Panc1 (cell line): ENCODE measurements at regions not wholly inside any gene's neighbourhood (a gene's known extent, or its start where the extent isn't known, plus 50 kb on each side); places are given as distances from the start of the nearest gene placed in this dataset.

Experiments used
- POLR2AphosphoS5 ChIP-seq: IDR thresholded peaks from 2 replicates; pipeline ENCODE4 v1.6.1; 2012; ENCODE audit warnings: mild to moderate bottlenecking, low read depth, low read length, moderate library complexity
- SIN3A ChIP-seq: IDR thresholded peaks from 2 replicates; pipeline ENCODE4 v1.6.1; 2012; ENCODE audit warnings: low read depth, mild to moderate bottlenecking, low read length, moderate library complexity, borderline replicate concordance; ENCODE audit not compliant: insufficient read depth
- TCF7L2 ChIP-seq: IDR thresholded peaks from 2 replicates; pipeline ENCODE4 v1.6.1; 2011; ENCODE audit warnings: mild to moderate bottlenecking, low read depth, low read length, inconsistent platforms
- TF ChIP-seq, protein P1 (sequence below), 2 experiments: IDR thresholded peaks; 2 replicates each; pipeline ENCODE4 v1.6.1; 2011 to 2012; ENCODE audit warnings: low read depth in 2 of 2, control low read depth in 1 of 2, low read length in 1 of 2, mild to moderate bottlenecking in 1 of 2, moderate library complexity in 1 of 2; ENCODE audit not compliant: insufficient read depth in 1 of 2
- TF ChIP-seq, protein P2 (sequence below): fragments of 450-650 bp; IDR thresholded peaks from 2 replicates; pipeline ENCODE4 v1.5.1; 2017; ENCODE audit warnings: mild to moderate bottlenecking

DNA sequence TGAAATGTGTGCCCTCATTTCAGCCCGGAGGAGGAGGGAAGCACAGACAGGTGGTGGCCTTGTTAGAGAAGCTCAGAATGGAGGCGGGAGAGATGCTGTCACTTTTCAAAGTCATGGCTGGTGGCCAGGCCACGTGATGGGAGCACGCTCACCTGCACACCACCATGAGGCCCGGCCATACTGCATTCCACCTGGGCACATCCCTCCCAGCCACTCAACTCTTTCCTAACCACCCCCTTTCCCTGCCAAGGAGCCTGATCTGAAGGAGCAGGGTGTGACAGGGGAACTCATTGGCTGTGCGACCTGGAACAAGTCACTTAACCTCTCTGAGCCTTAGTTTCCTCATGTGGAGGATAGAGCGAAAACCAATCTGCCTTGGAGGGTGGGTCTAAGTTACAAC lies 364.5 kb downstream of the CTTN start:
- TF ChIP-seq, protein P1, sequence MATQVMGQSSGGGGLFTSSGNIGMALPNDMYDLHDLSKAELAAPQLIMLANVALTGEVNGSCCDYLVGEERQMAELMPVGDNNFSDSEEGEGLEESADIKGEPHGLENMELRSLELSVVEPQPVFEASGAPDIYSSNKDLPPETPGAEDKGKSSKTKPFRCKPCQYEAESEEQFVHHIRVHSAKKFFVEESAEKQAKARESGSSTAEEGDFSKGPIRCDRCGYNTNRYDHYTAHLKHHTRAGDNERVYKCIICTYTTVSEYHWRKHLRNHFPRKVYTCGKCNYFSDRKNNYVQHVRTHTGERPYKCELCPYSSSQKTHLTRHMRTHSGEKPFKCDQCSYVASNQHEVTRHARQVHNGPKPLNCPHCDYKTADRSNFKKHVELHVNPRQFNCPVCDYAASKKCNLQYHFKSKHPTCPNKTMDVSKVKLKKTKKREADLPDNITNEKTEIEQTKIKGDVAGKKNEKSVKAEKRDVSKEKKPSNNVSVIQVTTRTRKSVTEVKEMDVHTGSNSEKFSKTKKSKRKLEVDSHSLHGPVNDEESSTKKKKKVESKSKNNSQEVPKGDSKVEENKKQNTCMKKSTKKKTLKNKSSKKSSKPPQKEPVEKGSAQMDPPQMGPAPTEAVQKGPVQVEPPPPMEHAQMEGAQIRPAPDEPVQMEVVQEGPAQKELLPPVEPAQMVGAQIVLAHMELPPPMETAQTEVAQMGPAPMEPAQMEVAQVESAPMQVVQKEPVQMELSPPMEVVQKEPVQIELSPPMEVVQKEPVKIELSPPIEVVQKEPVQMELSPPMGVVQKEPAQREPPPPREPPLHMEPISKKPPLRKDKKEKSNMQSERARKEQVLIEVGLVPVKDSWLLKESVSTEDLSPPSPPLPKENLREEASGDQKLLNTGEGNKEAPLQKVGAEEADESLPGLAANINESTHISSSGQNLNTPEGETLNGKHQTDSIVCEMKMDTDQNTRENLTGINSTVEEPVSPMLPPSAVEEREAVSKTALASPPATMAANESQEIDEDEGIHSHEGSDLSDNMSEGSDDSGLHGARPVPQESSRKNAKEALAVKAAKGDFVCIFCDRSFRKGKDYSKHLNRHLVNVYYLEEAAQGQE (IDR thresholded peaks at IDR 0.05; ENCODE audit: insufficient read depth in 1 of 2, low read depth in 2 of 2, low read length in 1 of 2): no peak
- TF ChIP-seq POLR2AphosphoS5: no peak
- TF ChIP-seq, protein P2, sequence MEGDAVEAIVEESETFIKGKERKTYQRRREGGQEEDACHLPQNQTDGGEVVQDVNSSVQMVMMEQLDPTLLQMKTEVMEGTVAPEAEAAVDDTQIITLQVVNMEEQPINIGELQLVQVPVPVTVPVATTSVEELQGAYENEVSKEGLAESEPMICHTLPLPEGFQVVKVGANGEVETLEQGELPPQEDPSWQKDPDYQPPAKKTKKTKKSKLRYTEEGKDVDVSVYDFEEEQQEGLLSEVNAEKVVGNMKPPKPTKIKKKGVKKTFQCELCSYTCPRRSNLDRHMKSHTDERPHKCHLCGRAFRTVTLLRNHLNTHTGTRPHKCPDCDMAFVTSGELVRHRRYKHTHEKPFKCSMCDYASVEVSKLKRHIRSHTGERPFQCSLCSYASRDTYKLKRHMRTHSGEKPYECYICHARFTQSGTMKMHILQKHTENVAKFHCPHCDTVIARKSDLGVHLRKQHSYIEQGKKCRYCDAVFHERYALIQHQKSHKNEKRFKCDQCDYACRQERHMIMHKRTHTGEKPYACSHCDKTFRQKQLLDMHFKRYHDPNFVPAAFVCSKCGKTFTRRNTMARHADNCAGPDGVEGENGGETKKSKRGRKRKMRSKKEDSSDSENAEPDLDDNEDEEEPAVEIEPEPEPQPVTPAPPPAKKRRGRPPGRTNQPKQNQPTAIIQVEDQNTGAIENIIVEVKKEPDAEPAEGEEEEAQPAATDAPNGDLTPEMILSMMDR: no peak
- no peak for TF ChIP-seq TCF7L2
- no peak for TF ChIP-seq SIN3A
